OCI-LY7 (cell line): ENCODE measurements at regions not wholly inside any gene's neighbourhood (a gene's known extent, or its start where the extent isn't known, plus 50 kb on each side); places are given as distances from the start of the nearest gene placed in this dataset.

Source experiments
- CTCF ChIP-seq: fragments of 200-600 bp; sonication (generic); conservative IDR thresholded peaks from 2 replicates; pipeline ENCODE4 v1.5.1; 2014; ENCODE audit warnings: mild to moderate bottlenecking, antibody characterized with exemption, low read length, moderate library complexity, mixed read lengths
- EZH2phosphoT487 ChIP-seq: fragments of 200-600 bp; sonication (generic); IDR thresholded peaks from 2 replicates; pipeline ENCODE4 v1.6.1; 2018; ENCODE audit warnings: low read depth, borderline replicate concordance, mild to moderate bottlenecking, mixed run types, antibody characterized with exemption, low read length, moderate library complexity, mixed read lengths

- no peak for TF ChIP-seq CTCF
- TF ChIP-seq EZH2phosphoT487, result no peak
These were observed 568.7 kb downstream of the UQCRFS1 start for GRCh38 chr19:28644169-28644775.
